BLaER1 treated with 17β-estradiol and CSF1 and Interleukin-3, amounts not matched to agents 10 nM and 100 nM (cell line): ENCODE measurements at regions not wholly inside any gene's neighbourhood (a gene's known extent, or its start where the extent isn't known, plus 50 kb on each side); places are given as distances from the start of the nearest gene placed in this dataset.

ENCODE experiments used
- H3K27ac ChIP-seq, 11 experiments: shearing (Covaris generic); formaldehyde crosslinking; 2 replicates each; pipeline ENCODE4 v1.8.1; 2022
- H3K27me3 ChIP-seq, 11 experiments: shearing (Covaris generic); formaldehyde crosslinking; 2 replicates each; pipeline ENCODE4 v1.8.1; 2022
- H3K36me3 ChIP-seq, 11 experiments: shearing (Covaris generic); formaldehyde crosslinking; 2 replicates each; pipeline ENCODE4 v1.8.1; 2022
- H3K4me1 ChIP-seq, 10 experiments: shearing (Covaris generic); formaldehyde crosslinking; 2 replicates each; pipeline ENCODE4 v1.8.1; 2022
- H3K4me2 ChIP-seq, 11 experiments: shearing (Covaris generic); formaldehyde crosslinking; 2 replicates each; pipeline ENCODE4 v1.8.1; 2022
- H3K4me3 ChIP-seq, 10 experiments: shearing (Covaris generic); formaldehyde crosslinking; 2 replicates each; pipeline ENCODE4 v1.8.1; 2022
- H3K9ac ChIP-seq, 11 experiments: shearing (Covaris generic); formaldehyde crosslinking; 2 replicates each; pipeline ENCODE4 v1.8.1; 2022
- H3K9me3 ChIP-seq, 11 experiments: shearing (Covaris generic); formaldehyde crosslinking; replicated peaks in 1 of 11; 2 replicates each; pipeline ENCODE4 v1.8.1; 2022
- H4K20me1 ChIP-seq, 11 experiments: shearing (Covaris generic); formaldehyde crosslinking; 2 replicates each; pipeline ENCODE4 v1.8.1; 2022
- Cebpa-rat ChIP-seq, 11 experiments: shearing (Covaris generic); IDR thresholded peaks; 2 replicates each; pipeline ENCODE4 v1.8.1; 2022

GRCh38 chr5:167814828-167815227, 476.6 kb upstream of the WWC1 start:
- Histone ChIP-seq H3K4me2 (peak overlapping the region in 2 of 11 experiments; percentile 16 to 28; a peak in 3 of 22 replicates), H3K9ac (no peak overlapping the region), H3K4me1 (peaks cover 19 to 26% (median 23%) of the 10 kb centered on the region in 10 experiments), H3K9me3 (no peaks in the 10 kb centered on the region), H3K27ac (no peak overlapping the region), H3K36me3 (peaks cover 0 to 27% (median 0%) of the 10 kb centered on the region in 11 experiments; a peak in 1 of 22 replicates), H3K27me3 (no peaks in the 10 kb centered on the region), H3K4me3 (no peak overlapping the region), H4K20me1 (peaks cover 0 to 6% (median 0%) of the 10 kb centered on the region in 11 experiments; a peak in 2 of 22 replicates)
- TF ChIP-seq Cebpa-rat (IDR thresholded peaks at IDR 0.05) = no peak

GRCh38 chr5:167816354-167816753, 475.1 kb upstream of the WWC1 start:
- Histone ChIP-seq H3K36me3 (peaks cover 0 to 23% (median 0%) of the 10 kb centered on the region in 11 experiments; a peak in 3 of 22 replicates), H3K27ac (peak overlapping the region in 4 of 11 experiments; percentile 12 to 19 (median 14); a peak in 5 of 22 replicates), H3K27me3 (no peaks in the 10 kb centered on the region), H3K9me3 (no peaks in the 10 kb centered on the region), H3K4me1 (peaks cover 19 to 31% (median 23%) of the 10 kb centered on the region in 10 experiments), H3K4me2 (peak overlapping the region; percentile 23 to 66 (median 41); a peak in 19 of 22 replicates), H3K4me3 (no peak overlapping the region), H3K9ac (no peak overlapping the region), H4K20me1 (peaks cover 0 to 6% (median 0%) of the 10 kb centered on the region in 11 experiments; a peak in 2 of 22 replicates)
- TF ChIP-seq Cebpa-rat (IDR thresholded peaks at IDR 0.05) = no peak

- peaks cover 19 to 31% (median 23%) of the 10 kb centered on the region in 10 experiments for H3K4me1 ChIP-seq
- no peak for TF ChIP-seq Cebpa-rat (IDR thresholded peaks at IDR 0.05)
- peaks cover 0 to 6% (median 0%) of the 10 kb centered on the region in 11 experiments; a peak in 2 of 22 replicates for H4K20me1 ChIP-seq
- no peaks in the 10 kb centered on the region for H3K27me3 ChIP-seq
- no peak overlapping the region for H3K9ac ChIP-seq
- H3K36me3 ChIP-seq = peaks cover 0 to 19% (median 0%) of the 10 kb centered on the region in 11 experiments; a peak in 3 of 22 replicates
- no peak overlapping the region for H3K4me3 ChIP-seq
- H3K27ac ChIP-seq = peak overlapping the region in 3 of 11 experiments; percentile 12 to 19 (median 14); a peak in 1 of 22 replicates
- H3K9me3 ChIP-seq = no peaks in the 10 kb centered on the region
- peak overlapping the region; percentile 23 to 66 (median 41); a peak in 16 of 22 replicates for H3K4me2 ChIP-seq
Measured at GRCh38 chr5:167816864-167817263, 474.6 kb upstream of the WWC1 start.

GRCh38 chr5:167819406-167819805, 472.0 kb upstream of the WWC1 start:
- Histone ChIP-seq H3K36me3 (peaks cover 0 to 30% (median 0%) of the 10 kb centered on the region in 11 experiments; a peak in 3 of 22 replicates), H3K4me1 (peaks cover 19 to 31% (median 23%) of the 10 kb centered on the region in 10 experiments), H3K27ac (no peak overlapping the region), H3K9me3 (no peaks in the 10 kb centered on the region), H3K4me3 (no peak overlapping the region), H3K4me2 (no peak overlapping the region), H3K9ac (no peak overlapping the region), H3K27me3 (no peaks in the 10 kb centered on the region), H4K20me1 (no peaks in the 10 kb centered on the region)
- no peak for TF ChIP-seq Cebpa-rat (IDR thresholded peaks at IDR 0.05)

- no peak overlapping the region for H3K27ac ChIP-seq
Measured at GRCh38 chr5:167820101-167820990, 471.1 kb upstream of the WWC1 start.

GRCh38 chr5:167821151-167821550, 470.3 kb upstream of the WWC1 start:
- H3K36me3 ChIP-seq = peaks cover 0 to 31% (median 0%) of the 10 kb centered on the region in 11 experiments; a peak in 3 of 22 replicates
- no peaks in the 10 kb centered on the region for H4K20me1 ChIP-seq
- H3K4me1 ChIP-seq = peaks cover 7 to 16% (median 9%) of the 10 kb centered on the region in 10 experiments
- TF ChIP-seq Cebpa-rat (IDR thresholded peaks at IDR 0.05) = no peak
- H3K4me3 ChIP-seq = no peak overlapping the region
- no peak overlapping the region for H3K9ac ChIP-seq
- no peaks in the 10 kb centered on the region for H3K9me3 ChIP-seq
- no peaks in the 10 kb centered on the region for H3K27me3 ChIP-seq
- H3K4me2 ChIP-seq = no peak overlapping the region
- no peak overlapping the region for H3K27ac ChIP-seq

More at GRCh38 chr5:167820101-167820990, 471.1 kb upstream of the WWC1 start:
- Histone ChIP-seq H3K27me3 (no peaks in the 10 kb centered on the region), H3K4me2 (no peak overlapping the region), H3K4me3 (no peak overlapping the region), H4K20me1 (no peaks in the 10 kb centered on the region), H3K9ac (no peak overlapping the region), H3K4me1 (peaks cover 14 to 24% (median 16%) of the 10 kb centered on the region in 10 experiments), H3K9me3 (no peaks in the 10 kb centered on the region), H3K36me3 (peaks cover 0 to 31% (median 0%) of the 10 kb centered on the region in 11 experiments; a peak in 3 of 22 replicates)
- TF ChIP-seq Cebpa-rat (IDR thresholded peaks at IDR 0.05) = no peak

GRCh38 chr5:167821669-167822068, 469.8 kb upstream of the WWC1 start:
- no peak overlapping the region for H3K9ac ChIP-seq
- no peak for TF ChIP-seq Cebpa-rat (IDR thresholded peaks at IDR 0.05)
- H3K4me2 ChIP-seq = no peak overlapping the region
- no peaks in the 10 kb centered on the region for H3K27me3 ChIP-seq
- no peaks in the 10 kb centered on the region for H4K20me1 ChIP-seq
- no peaks in the 10 kb centered on the region for H3K9me3 ChIP-seq
- H3K4me1 ChIP-seq = peaks cover 1 to 11% (median 4%) of the 10 kb centered on the region in 10 experiments; a peak in 17 of 20 replicates
- H3K27ac ChIP-seq = no peak overlapping the region
- no peak overlapping the region for H3K4me3 ChIP-seq
- peaks cover 0 to 31% (median 0%) of the 10 kb centered on the region in 11 experiments; a peak in 3 of 22 replicates for H3K36me3 ChIP-seq

GRCh38 chr5:167822241-167822640, 469.2 kb upstream of the WWC1 start:
- no peak overlapping the region for H3K27ac ChIP-seq
- H3K4me2 ChIP-seq = no peak overlapping the region
- peaks cover 0 to 31% (median 0%) of the 10 kb centered on the region in 11 experiments; a peak in 3 of 22 replicates for H3K36me3 ChIP-seq
- no peaks in the 10 kb centered on the region for H4K20me1 ChIP-seq
- H3K9ac ChIP-seq = no peak overlapping the region
- 0 out of 20 replicates have a peak, but pooled peaks cover 0 to 9% (median 0%) of the 10 kb centered on the region in 10 experiments for H3K4me1 ChIP-seq
- no peaks in the 10 kb centered on the region for H3K27me3 ChIP-seq
- H3K9me3 ChIP-seq = no peaks in the 10 kb centered on the region
- TF ChIP-seq Cebpa-rat (IDR thresholded peaks at IDR 0.05) = no peak
- H3K4me3 ChIP-seq = no peak overlapping the region

GRCh38 chr5:167823405-167823804, 468.0 kb upstream of the WWC1 start:
- H3K27me3 ChIP-seq = no peaks in the 10 kb centered on the region
- 0 out of 20 replicates have a peak, but pooled peaks cover 0 to 9% (median 0%) of the 10 kb centered on the region in 10 experiments for H3K4me1 ChIP-seq
- H3K9me3 ChIP-seq = no peaks in the 10 kb centered on the region
- no peak overlapping the region for H3K9ac ChIP-seq
- no peak overlapping the region for H3K4me2 ChIP-seq
- H4K20me1 ChIP-seq = no peaks in the 10 kb centered on the region
- H3K4me3 ChIP-seq = no peak overlapping the region
- peaks cover 0 to 31% (median 0%) of the 10 kb centered on the region in 11 experiments; a peak in 3 of 22 replicates for H3K36me3 ChIP-seq
- TF ChIP-seq Cebpa-rat (IDR thresholded peaks at IDR 0.05) = no peak
- no peak overlapping the region for H3K27ac ChIP-seq
